Ascending aorta (tissue), 2 donors: ENCODE measurements at regions not wholly inside any gene's neighbourhood (a gene's known extent, or its start where the extent isn't known, plus 50 kb on each side); places are given as distances from the start of the nearest gene placed in this dataset.

Source experiments
- DNase-seq, 2 donors: peaks; one replicate each; pipeline ENCODE4 v3.0.0-alpha.2; 2019; ENCODE audit warnings: low spot score in 2 of 2
- H3K27ac ChIP-seq, 2 donors: fragments of 200-600 bp; sonication (generic); one replicate each; pipeline ENCODE4 v1.5.1; 2016 to 2017; ENCODE audit warnings: mild to moderate bottlenecking in 1 of 2
- H3K27me3 ChIP-seq: fragments of 200-600 bp; sonication (generic); one replicate; pipeline ENCODE4 v1.5.1; 2017
- H3K36me3 ChIP-seq, 2 donors: fragments of 200-600 bp; sonication (generic); one replicate each; pipeline ENCODE4 v1.5.1; 2016
- H3K4me1 ChIP-seq, 2 donors: fragments of 200-600 bp; sonication (generic); one replicate each; pipeline ENCODE4 v1.5.1; 2016 to 2017; ENCODE audit warnings: mild to moderate bottlenecking in 1 of 2
- H3K4me3 ChIP-seq, 2 donors: fragments of 200-600 bp; sonication (generic); one replicate each; pipeline ENCODE4 v1.5.1; 2016 to 2017; ENCODE audit warnings: mild to moderate bottlenecking in 1 of 2
- H3K9me3 ChIP-seq, 2 donors: fragments of 200-600 bp; sonication (generic); one replicate each; pipeline ENCODE4 v1.5.1; 2016
- CTCF ChIP-seq, 3 experiments: fragments of 200-600 bp in 2 of 3; fragments of 450-650 bp in 1 of 3; sonication (generic) in 2 of 3; IDR thresholded peaks; one replicate each; pipeline ENCODE4 v1.5.1; 2016 to 2019; ENCODE audit warnings: antibody characterized with exemption in 3 of 3, mild to moderate bottlenecking in 1 of 3, moderate library complexity in 1 of 3
- intact Hi-C: fragments of 100-400 bp; cut with DNase I; formaldehyde crosslinking; loops from one replicate; pipeline ENCODE4 v1.15.1; 2023

- H3K9me3 ChIP-seq: no peaks in the 10 kb centered on the region
- H3K4me3 ChIP-seq: no peak overlapping the region
- no peaks in the 10 kb centered on the region for H3K36me3 ChIP-seq
- no peak for DNase-seq
- no peak for TF ChIP-seq CTCF (IDR thresholded peaks at IDR 0.05)
- no peaks in the 10 kb centered on the region for H3K27me3 ChIP-seq
- intact Hi-C loops: no loop called here
- H3K4me1 ChIP-seq: no peaks in the 10 kb centered on the region
- H3K27ac ChIP-seq: no peak overlapping the region
Measured at GRCh38 chr6:3506751-3507383, 50.0 kb upstream of the SLC22A23 start.
